ENCODE measurements at regions not wholly inside any gene's neighbourhood (a gene's known extent, or its start where the extent isn't known, plus 50 kb on each side); places are given as distances from the start of the nearest gene placed in this dataset.

DNA sequence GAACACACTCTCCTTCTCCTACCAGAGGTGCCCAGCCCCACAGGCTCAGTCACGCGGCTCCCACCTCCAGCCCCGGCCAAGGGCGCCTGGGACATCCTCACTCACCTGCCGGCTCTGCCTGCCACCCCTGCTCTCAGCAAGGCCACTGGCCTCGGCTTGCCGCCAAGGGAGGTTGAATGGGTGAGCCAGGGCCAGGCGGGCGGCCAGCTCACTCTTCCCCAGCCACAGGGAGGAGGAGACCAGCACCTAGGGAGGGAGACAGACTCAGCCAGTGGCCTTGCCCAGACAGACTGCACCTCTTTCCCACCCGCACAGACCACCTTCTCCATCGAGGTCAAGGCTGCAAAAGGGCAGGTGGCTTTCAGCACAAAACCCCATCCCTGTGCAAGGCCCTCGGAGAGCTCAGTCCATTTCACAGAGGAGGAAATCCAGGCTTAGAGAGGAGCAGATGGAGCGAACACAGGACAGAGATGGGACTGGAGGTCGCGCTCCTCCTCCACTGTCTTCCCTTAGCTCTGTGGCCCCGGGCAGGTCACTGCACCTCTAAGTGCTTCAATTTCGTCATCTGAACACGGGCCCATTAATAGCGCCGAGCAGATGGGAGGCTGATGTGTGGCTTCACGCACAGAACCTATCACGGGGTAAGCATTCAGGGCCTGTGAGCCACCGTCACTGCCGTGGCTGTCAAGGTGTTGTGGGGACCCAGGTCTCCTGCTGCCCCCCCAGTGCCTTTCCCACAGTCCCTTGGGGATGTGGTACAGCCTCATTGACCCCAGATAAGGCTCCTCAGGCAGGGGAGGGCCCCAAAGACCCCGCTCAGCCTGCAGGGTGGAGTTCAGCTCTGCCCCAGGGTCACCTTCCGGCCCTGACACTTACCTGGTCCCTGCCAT, 56.1 kb downstream of the RMI2 start (continued):
- no peak for TF ChIP-seq CHD1 (IDR thresholded peaks at IDR 0.05; ENCODE audit: low read depth, low read length)
- TF ChIP-seq YBX1 (IDR thresholded peaks at IDR 0.05), result no peak

GRCh38 chr16:11402051-11402744, 56.9 kb downstream of the RMI2 start:
- BruUV-seq (replicated peaks), result no TSS peak
- CTCF ChIA-PET, result interaction anchor here (0.6 to 3.0 kb wide), 9 partner anchors 8 to 439 kb away, joined by 3 to 10 read pairs (median 3); no protein-coding TSS in a partner anchor
- 48% methylated on average over 22 of the region's 23 CpGs for WGBS (ENCODE audit: insufficient coverage, insufficient replicate concordance, low lambda C conversion rate, missing lambda C conversion rate)
- POLR2A ChIA-PET, result interaction anchor here (0.5 kb wide), 1 partner anchor 509 kb away, joined by 4 read pairs; no protein-coding TSS in a partner anchor
- SMC1A ChIA-PET (ENCODE audit: uncharacterized antibody, unreplicated experiment), result interaction anchor here (1.0 to 4.4 kb wide), 4 partner anchors 9 to 438 kb away, joined by 3 to 22 read pairs (median 4); no protein-coding TSS in a partner anchor
- TF ChIP-seq BHLHE40 (IDR thresholded peaks at IDR 0.05; ENCODE audit: borderline replicate concordance in 1 of 2, low read depth in 2 of 2, low read length in 1 of 2) (peak in 1 of 2 experiments; percentile 24; a peak in 1 of 4 replicates), FOXK2 (IDR thresholded peaks at IDR 0.05) (no peak), SPI1 (IDR thresholded peaks at IDR 0.05; ENCODE audit: borderline replicate concordance, insufficient read depth, low read depth, low read length) (no peak)
- Histone ChIP-seq H3K4me2 (ENCODE audit: control insufficient read depth, insufficient read depth) (no peak overlapping the region), H3K27ac (ENCODE audit: control insufficient read depth, insufficient read depth) (no peak overlapping the region), H3K9me3 (replicated peaks; ENCODE audit: control insufficient read depth, insufficient read depth, low read length) (no peaks in the 10 kb centered on the region), H3K4me3 (no peak overlapping the region), H2AFZ (ENCODE audit: control insufficient read depth, low read depth, low read length) (no peak overlapping the region), H3K4me1 (ENCODE audit: control insufficient read depth, insufficient read depth, low read length) (no peaks in the 10 kb centered on the region), H3K27me3 (replicated peaks in 1 of 2; ENCODE audit: control insufficient read depth in 2 of 2, insufficient read depth in 2 of 2, low read length in 1 of 2) (no peaks in the 10 kb centered on the region; a peak in 3 of 4 replicates), H3K79me2 (ENCODE audit: control insufficient read depth, insufficient read depth, low read length) (no peaks in the 10 kb centered on the region), H3K36me3 (ENCODE audit: control insufficient read depth in 2 of 2, insufficient read depth in 2 of 2, low read length in 1 of 2) (no peaks in the 10 kb centered on the region), H4K20me1 (ENCODE audit: control insufficient read depth, insufficient read depth) (no peaks in the 10 kb centered on the region), H3K9ac (ENCODE audit: control insufficient read depth, insufficient read depth, low read length) (no peak overlapping the region)
- RAD21 ChIA-PET (ENCODE audit: unreplicated experiment), result interaction anchor here (1.2 to 1.5 kb wide), 2 partner anchors 23 to 437 kb away, joined by 3 read pairs; no protein-coding TSS in a partner anchor
- FAIRE-seq (no peak), ATAC-seq (peak; percentile 17; the same call in 2 of the 3 replicates), DNase-seq (ENCODE audit: low read depth, low spot score) (no peak)
- in situ Hi-C loops (cut with MboI), result no loop called here
- intact Hi-C loops (cut with micrococcal nuclease; ENCODE audit: unreplicated experiment), result no loop called here

Data from GM12878 (cell line).